ENCODE measurements at regions not wholly inside any gene's neighbourhood (a gene's known extent, or its start where the extent isn't known, plus 50 kb on each side); places are given as distances from the start of the nearest gene placed in this dataset.

- no peak for TF ChIP-seq CTCF (IDR thresholded peaks at IDR 0.05)
- no peak for TF ChIP-seq POLR2A (IDR thresholded peaks at IDR 0.05)
These were observed 104.0 kb upstream of the ZNF678 start for GRCh38 chr1:227459326-227459841.

Data from thyroid gland (tissue), 4 donors.